ENCODE measurements at regions not wholly inside any gene's neighbourhood (a gene's known extent, or its start where the extent isn't known, plus 50 kb on each side); places are given as distances from the start of the nearest gene placed in this dataset.

DNA sequence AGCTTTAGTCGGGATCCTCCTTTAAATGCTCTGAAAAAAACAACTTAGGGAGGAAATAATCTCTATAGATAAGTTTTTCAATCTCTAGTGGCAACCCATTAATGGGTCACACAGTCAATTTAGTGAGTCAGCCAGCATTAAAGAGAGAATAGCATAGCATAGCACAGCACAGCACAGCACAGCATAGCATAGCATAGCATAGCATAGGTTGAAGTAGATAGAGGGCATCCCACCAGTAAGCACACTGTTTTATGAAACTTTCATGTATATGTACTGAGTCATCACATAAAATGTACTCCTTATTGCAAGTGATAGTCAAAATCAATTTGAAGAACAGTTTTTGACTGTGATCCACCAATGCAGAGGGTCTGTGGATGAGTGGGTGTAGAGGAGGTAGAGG lies 522.9 kb downstream of the CCDC171 start:
- Histone ChIP-seq H3K4me3 (no peak overlapping the region), H3K36me3 (no peaks in the 10 kb centered on the region), H3K27ac (no peak overlapping the region), H3K27me3 (no peaks in the 10 kb centered on the region), H3K4me1 (no peaks in the 10 kb centered on the region), H3K9me3 (no peaks in the 10 kb centered on the region)
- WGBS (ENCODE audit: insufficient coverage, low coverage, low lambda C conversion rate, missing lambda C conversion rate), result 38% methylated on average over 1 of the region's 1 CpG
- DNase-seq (no peak), ATAC-seq (no peak)
- intact Hi-C loops (cut with DNase I), result no loop called here
- no peak for TF ChIP-seq POLR2A (IDR thresholded peaks at IDR 0.05)
- TF ChIP-seq, protein P1, sequence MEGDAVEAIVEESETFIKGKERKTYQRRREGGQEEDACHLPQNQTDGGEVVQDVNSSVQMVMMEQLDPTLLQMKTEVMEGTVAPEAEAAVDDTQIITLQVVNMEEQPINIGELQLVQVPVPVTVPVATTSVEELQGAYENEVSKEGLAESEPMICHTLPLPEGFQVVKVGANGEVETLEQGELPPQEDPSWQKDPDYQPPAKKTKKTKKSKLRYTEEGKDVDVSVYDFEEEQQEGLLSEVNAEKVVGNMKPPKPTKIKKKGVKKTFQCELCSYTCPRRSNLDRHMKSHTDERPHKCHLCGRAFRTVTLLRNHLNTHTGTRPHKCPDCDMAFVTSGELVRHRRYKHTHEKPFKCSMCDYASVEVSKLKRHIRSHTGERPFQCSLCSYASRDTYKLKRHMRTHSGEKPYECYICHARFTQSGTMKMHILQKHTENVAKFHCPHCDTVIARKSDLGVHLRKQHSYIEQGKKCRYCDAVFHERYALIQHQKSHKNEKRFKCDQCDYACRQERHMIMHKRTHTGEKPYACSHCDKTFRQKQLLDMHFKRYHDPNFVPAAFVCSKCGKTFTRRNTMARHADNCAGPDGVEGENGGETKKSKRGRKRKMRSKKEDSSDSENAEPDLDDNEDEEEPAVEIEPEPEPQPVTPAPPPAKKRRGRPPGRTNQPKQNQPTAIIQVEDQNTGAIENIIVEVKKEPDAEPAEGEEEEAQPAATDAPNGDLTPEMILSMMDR (IDR thresholded peaks at IDR 0.05), result no peak

DNA sequence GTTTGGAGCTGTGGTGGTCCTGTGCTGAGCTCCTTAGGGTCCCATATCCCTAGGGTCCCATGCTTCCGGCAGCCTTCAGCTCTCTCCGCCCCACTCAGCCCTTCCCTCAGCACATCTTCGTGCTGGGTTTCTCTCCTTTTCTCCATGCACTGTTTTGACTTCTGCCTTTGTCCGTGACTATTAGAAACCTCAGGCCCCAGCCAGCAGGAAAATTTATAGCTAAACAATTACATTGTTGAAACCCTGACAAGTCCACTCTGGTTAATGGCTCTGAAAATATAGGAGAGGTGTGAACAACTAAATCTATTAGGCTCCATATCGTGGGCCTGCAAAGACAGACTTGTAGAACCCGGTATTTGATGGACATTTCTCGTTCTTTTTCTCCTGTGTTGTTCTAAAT lies 523.7 kb downstream of the CCDC171 start:
- Histone ChIP-seq H3K9me3 (no peaks in the 10 kb centered on the region), H3K4me3 (no peak overlapping the region), H3K27me3 (no peaks in the 10 kb centered on the region), H3K36me3 (no peaks in the 10 kb centered on the region), H3K4me1 (no peaks in the 10 kb centered on the region), H3K27ac (no peak overlapping the region)
- ATAC-seq, result no peak
- no peak for DNase-seq
- 72% methylated on average over 7 of the region's 7 CpGs for WGBS (ENCODE audit: insufficient coverage, low coverage, low lambda C conversion rate, missing lambda C conversion rate)
- no peak for TF ChIP-seq POLR2A (IDR thresholded peaks at IDR 0.05)
- TF ChIP-seq, protein P1 (IDR thresholded peaks at IDR 0.05), result no peak
- intact Hi-C loops (cut with DNase I), result no loop called here

DNA sequence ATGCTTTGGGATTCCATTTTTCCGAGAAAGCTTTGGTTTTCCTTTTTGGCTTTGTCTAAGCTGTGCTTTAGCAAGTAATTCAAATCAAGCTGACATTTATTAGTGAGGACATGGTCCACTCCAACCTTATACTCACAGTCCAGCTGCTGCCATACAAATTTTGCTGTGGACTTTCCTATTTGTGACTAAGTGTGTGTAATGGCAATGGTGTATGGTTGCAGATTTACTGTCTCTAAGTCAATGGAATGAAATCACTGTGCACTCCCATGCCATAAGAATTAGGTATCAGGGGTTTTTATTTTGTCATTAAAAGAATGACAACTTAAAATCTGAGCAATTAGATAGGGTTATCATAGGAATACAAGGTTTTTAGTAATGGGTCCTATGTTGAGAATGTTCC lies 530.0 kb downstream of the CCDC171 start:
- intact Hi-C loops (cut with DNase I), result no loop called here
- Histone ChIP-seq H3K4me3 (no peak overlapping the region), H3K27me3 (no peaks in the 10 kb centered on the region), H3K36me3 (no peaks in the 10 kb centered on the region), H3K9me3 (no peaks in the 10 kb centered on the region), H3K27ac (no peak overlapping the region), H3K4me1 (no peaks in the 10 kb centered on the region)
- TF ChIP-seq POLR2A (IDR thresholded peaks at IDR 0.05), result no peak
- TF ChIP-seq, protein P1 (IDR thresholded peaks at IDR 0.05), result no peak
- DNase-seq, result no peak
- ATAC-seq, result no peak
- 76% methylated on average over 1 of the region's 1 CpG for WGBS (ENCODE audit: insufficient coverage, low coverage, low lambda C conversion rate, missing lambda C conversion rate)

DNA sequence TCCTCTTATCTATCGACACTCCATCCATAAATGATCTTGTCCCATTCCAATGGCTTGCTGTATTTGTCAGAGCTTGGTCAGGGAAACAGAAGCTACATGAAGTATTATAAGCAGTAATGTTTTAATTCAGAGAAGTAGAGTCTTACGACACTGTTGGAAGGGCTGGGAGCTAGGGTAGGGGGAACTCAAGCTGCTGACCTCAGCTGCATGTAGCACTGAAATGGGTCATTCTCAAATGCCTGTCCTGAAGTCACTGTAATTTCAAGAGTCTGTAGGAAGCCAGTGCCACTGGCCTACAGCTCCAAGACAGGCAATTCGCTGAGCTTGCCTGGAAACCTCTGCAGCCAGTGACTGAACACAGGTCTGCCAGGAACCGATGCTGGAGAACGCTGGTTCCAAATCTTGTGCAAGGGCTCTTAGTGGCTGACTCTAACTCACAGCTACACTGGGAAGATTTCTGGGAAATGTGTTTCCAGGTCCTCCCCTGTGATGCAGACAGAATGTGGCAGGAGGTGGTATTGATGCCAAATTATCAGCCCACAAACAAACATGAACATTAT lies 532.4 kb downstream of the CCDC171 start:
- no peaks in the 10 kb centered on the region for H3K9me3 ChIP-seq
- H3K27me3 ChIP-seq, result no peaks in the 10 kb centered on the region
- H3K27ac ChIP-seq, result no peak overlapping the region
- WGBS (ENCODE audit: insufficient coverage, low coverage, low lambda C conversion rate, missing lambda C conversion rate), result 69% methylated on average over 3 of the region's 5 CpGs
- DNase-seq (no peak), ATAC-seq (peak; percentile 35 to 76 (median 60))
- no peak overlapping the region for H3K4me3 ChIP-seq
- intact Hi-C loops (cut with DNase I), result no loop called here
- no peak for TF ChIP-seq POLR2A (IDR thresholded peaks at IDR 0.05)
- TF ChIP-seq, protein P1 (IDR thresholded peaks at IDR 0.05), result no peak
- H3K4me1 ChIP-seq, result no peaks in the 10 kb centered on the region
- H3K36me3 ChIP-seq, result no peaks in the 10 kb centered on the region

All from right lobe of liver (tissue), 6 donors.